ENCODE measurements at regions not wholly inside any gene's neighbourhood (a gene's known extent, or its start where the extent isn't known, plus 50 kb on each side); places are given as distances from the start of the nearest gene placed in this dataset.

DNA sequence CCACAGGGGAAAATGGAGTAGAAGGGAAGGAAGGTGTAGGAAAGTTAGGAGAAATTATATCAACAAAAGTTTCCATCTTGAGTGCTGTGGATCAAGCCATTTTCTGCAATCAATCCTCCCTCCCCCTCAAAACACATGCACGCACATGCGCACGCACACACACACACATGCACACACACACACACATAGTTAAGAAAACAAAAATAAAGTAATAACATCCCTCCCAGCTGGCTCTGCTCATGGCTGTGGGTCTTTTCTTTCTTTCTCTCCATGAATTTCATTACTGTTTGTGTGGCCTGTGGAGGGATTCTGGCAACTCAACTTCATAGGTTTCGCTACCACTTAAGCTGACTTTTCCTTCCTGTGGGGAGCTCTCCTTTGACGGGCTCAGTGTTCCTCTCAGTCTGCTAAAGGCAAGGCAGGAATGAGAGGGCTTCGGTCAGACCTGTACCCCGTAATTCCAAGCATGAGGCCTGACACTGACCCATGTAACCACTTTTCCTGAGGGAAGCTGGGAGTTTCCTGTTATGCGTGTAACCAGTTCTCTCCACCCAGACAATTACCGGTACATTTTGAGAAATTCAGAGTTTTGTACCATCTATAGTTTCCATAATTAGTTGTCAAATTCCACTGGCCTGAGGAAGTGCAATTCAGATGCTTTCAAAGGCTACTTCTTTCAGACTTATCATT, 79.8 kb downstream of the ZNF92 start:
- TF ChIP-seq POLR2A (IDR thresholded peaks at IDR 0.05) (no peak), EP300 (IDR thresholded peaks at IDR 0.05) (no peak)
- TF ChIP-seq, protein P1, sequence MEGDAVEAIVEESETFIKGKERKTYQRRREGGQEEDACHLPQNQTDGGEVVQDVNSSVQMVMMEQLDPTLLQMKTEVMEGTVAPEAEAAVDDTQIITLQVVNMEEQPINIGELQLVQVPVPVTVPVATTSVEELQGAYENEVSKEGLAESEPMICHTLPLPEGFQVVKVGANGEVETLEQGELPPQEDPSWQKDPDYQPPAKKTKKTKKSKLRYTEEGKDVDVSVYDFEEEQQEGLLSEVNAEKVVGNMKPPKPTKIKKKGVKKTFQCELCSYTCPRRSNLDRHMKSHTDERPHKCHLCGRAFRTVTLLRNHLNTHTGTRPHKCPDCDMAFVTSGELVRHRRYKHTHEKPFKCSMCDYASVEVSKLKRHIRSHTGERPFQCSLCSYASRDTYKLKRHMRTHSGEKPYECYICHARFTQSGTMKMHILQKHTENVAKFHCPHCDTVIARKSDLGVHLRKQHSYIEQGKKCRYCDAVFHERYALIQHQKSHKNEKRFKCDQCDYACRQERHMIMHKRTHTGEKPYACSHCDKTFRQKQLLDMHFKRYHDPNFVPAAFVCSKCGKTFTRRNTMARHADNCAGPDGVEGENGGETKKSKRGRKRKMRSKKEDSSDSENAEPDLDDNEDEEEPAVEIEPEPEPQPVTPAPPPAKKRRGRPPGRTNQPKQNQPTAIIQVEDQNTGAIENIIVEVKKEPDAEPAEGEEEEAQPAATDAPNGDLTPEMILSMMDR (IDR thresholded peaks at IDR 0.05) = no peak
